GM13976 (cell line): ENCODE measurements at regions not wholly inside any gene's neighbourhood (a gene's known extent, or its start where the extent isn't known, plus 50 kb on each side); places are given as distances from the start of the nearest gene placed in this dataset.

Source experiments
- DNase-seq: peaks from one replicate; pipeline ENCODE4 v3.0.0; 2012; ENCODE audit warnings: low spot score
- in situ Hi-C: fragments of 300-500 bp; cut with MboI; formaldehyde crosslinking; loops from one replicate; pipeline ENCODE4 v1.12.0; 2022; ENCODE audit warnings: low sequenced_read_pairs, mixed read lengths, inconsistent platforms; ENCODE audit not compliant: unreplicated experiment
- TF ChIP-seq, protein P1 (sequence below): IDR thresholded peaks from 2 replicates; pipeline ENCODE4 v1.5.1; 2012; ENCODE audit warnings: borderline replicate concordance, mild to moderate bottlenecking; ENCODE audit not compliant: insufficient read depth; ENCODE audit errors: extremely low read depth, missing control alignments, control extremely low read depth

DNA sequence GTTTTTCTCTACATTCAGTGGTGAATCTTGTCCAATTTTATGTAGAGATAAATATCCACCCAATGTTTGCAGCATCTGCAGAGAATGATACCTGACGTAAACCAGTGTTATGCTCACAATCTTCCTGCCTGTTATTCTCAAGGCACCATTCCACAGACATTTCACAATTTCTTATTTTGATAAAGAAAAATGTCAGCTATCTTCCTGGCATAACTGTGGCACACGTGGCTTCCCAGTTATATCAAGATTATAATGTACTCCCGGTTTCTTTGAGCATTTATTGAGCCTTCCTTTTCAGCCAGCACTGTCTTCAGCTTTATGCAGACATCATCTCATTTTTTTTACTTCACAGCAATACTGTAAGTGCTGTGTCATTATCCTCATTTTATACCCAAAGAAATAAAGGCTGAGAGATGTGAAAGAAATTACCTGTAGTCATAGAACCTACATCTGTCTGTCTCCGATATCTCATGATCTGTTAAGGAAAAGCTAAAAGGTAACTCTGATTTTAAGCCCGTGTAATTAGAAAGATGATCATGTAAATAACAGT, 1300.8 kb upstream of the TENM3 start:
- in situ Hi-C loops: no loop called here
- TF ChIP-seq, protein P1, sequence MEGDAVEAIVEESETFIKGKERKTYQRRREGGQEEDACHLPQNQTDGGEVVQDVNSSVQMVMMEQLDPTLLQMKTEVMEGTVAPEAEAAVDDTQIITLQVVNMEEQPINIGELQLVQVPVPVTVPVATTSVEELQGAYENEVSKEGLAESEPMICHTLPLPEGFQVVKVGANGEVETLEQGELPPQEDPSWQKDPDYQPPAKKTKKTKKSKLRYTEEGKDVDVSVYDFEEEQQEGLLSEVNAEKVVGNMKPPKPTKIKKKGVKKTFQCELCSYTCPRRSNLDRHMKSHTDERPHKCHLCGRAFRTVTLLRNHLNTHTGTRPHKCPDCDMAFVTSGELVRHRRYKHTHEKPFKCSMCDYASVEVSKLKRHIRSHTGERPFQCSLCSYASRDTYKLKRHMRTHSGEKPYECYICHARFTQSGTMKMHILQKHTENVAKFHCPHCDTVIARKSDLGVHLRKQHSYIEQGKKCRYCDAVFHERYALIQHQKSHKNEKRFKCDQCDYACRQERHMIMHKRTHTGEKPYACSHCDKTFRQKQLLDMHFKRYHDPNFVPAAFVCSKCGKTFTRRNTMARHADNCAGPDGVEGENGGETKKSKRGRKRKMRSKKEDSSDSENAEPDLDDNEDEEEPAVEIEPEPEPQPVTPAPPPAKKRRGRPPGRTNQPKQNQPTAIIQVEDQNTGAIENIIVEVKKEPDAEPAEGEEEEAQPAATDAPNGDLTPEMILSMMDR: no peak
- no peak for DNase-seq

DNA sequence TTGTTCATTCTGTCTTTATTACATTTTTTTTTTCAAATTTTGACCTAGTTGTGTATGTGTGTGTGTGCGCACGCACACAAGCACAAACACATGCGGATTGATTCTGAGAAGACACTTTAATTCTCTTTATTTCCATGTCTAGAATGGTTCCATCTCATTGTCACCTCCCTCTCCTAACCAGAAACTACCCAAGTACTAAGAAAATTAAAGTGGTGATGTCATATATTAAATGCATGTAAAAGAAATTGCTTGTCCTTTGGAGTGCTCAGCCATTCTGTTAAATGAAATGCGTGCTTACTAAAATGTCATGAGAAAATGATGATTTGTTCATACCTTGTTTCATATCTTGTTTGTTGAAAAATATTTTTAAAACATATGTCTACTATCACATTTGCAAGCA, 1297.0 kb upstream of the TENM3 start:
- TF ChIP-seq, protein P1: no peak

GRCh38 chr4:180947425-180947824, 1295.8 kb upstream of the TENM3 start:
- in situ Hi-C loops: no loop called here
- DNase-seq: no peak
- TF ChIP-seq, protein P1: no peak

More for the DNA sequence above, 1297.0 kb upstream of the TENM3 start:
- in situ Hi-C loops: no loop called here
- no peak for DNase-seq

GRCh38 chr4:180949424-180950213, 1293.6 kb upstream of the TENM3 start:
- TF ChIP-seq, protein P1: no peak
- DNase-seq: no peak
- in situ Hi-C loops: no loop called here

- DNase-seq: no peak
- in situ Hi-C loops: no loop called here
- TF ChIP-seq, protein P1: no peak
Observed at GRCh38 chr4:180950377-180950776, 1292.8 kb upstream of the TENM3 start.

DNA sequence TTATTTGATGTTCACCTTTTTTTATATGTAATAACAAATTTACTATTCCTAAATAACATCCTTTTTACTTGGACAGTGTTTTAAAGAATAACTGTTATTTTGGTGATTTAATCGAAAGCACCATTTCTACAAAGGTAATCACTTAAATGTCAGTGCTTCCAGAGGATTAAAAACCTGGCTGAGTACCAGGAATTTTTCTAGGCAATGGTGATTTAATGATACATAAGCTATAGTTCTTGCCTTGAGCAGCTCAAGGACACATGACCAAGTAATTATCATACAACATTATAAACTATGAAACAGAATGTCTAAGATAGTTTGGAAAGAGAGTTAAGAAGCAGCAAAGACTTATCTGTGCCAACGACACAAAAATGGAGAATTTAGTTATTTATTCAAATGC, 1291.9 kb upstream of the TENM3 start:
- in situ Hi-C loops: no loop called here
- TF ChIP-seq, protein P1: no peak
- no peak for DNase-seq
